ENCODE measurements at regions not wholly inside any gene's neighbourhood (a gene's known extent, or its start where the extent isn't known, plus 50 kb on each side); places are given as distances from the start of the nearest gene placed in this dataset.
"Not testable (repeated sequence)": the region's sequence is repeated elsewhere in the genome, so short reads cannot be mapped to it uniquely, and the experiment has no call there.

DNA sequence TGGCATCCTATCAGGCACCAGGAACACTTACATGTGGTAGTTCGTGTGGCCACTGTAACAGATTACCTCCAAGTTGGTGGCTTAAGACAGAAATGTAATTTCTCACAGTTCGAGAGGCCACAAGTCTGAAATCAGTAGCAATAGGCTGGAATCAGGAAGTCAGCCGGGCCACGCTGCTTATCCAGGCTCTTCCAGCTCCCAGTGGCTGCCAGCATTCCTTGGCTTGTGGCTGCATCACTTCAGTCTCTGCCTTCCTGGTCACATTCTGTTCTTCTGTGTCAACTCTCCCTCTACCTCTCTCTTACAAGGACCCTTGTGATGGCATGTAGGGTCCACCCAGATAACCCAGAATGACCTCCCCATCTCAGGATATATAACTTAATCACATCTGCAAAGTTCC lies 78.7 kb upstream of the MSX2 start:
- Histone ChIP-seq H3K79me2 (ENCODE audit: insufficient read depth, low read depth, low read length) (no peaks in the 10 kb centered on the region), H3K4me2 (ENCODE audit: low read length) (no peak overlapping the region), H4K20me1 (ENCODE audit: insufficient read depth, low read length) (no peaks in the 10 kb centered on the region), H3K9me3 (ENCODE audit: low read length) (no peaks in the 10 kb centered on the region), H3K4me3 (ENCODE audit: low read depth, low read length, poor library complexity, severe bottlenecking) (no peak overlapping the region), H3K27ac (ENCODE audit: low read depth, low read length, poor library complexity, severe bottlenecking) (no peak overlapping the region), H3K4me1 (ENCODE audit: insufficient read depth, low read length, poor library complexity, severe bottlenecking) (no peaks in the 10 kb centered on the region), H3K36me3 (ENCODE audit: insufficient read depth, low read length) (no peaks in the 10 kb centered on the region), H2AFZ (ENCODE audit: low read length) (no peak overlapping the region), H3K9me2 (ENCODE audit: insufficient read depth, low read length) (no peaks in the 10 kb centered on the region)
- DNase-seq (ENCODE audit: low spot score): no peak
- ChIA-PET CTCF (ENCODE audit: unreplicated experiment) (no interaction called here), POLR2A (interaction anchor here (1.0 kb wide), 1 partner anchor 108 kb away, joined by 3 read pairs; no protein-coding TSS in a partner anchor)
- BruUV-seq (replicated peaks): no TSS peak
- intact Hi-C loops (cut with micrococcal nuclease; ENCODE audit: unreplicated experiment): no loop called here
- TF ChIP-seq, protein P1, sequence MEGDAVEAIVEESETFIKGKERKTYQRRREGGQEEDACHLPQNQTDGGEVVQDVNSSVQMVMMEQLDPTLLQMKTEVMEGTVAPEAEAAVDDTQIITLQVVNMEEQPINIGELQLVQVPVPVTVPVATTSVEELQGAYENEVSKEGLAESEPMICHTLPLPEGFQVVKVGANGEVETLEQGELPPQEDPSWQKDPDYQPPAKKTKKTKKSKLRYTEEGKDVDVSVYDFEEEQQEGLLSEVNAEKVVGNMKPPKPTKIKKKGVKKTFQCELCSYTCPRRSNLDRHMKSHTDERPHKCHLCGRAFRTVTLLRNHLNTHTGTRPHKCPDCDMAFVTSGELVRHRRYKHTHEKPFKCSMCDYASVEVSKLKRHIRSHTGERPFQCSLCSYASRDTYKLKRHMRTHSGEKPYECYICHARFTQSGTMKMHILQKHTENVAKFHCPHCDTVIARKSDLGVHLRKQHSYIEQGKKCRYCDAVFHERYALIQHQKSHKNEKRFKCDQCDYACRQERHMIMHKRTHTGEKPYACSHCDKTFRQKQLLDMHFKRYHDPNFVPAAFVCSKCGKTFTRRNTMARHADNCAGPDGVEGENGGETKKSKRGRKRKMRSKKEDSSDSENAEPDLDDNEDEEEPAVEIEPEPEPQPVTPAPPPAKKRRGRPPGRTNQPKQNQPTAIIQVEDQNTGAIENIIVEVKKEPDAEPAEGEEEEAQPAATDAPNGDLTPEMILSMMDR (conservative IDR thresholded peaks at IDR 0.05; ENCODE audit: low read length): no peak
- TF ChIP-seq EZH2phosphoT487 (IDR thresholded peaks at IDR 0.05; ENCODE audit: borderline replicate concordance, low read depth, low read length): no peak

DNA sequence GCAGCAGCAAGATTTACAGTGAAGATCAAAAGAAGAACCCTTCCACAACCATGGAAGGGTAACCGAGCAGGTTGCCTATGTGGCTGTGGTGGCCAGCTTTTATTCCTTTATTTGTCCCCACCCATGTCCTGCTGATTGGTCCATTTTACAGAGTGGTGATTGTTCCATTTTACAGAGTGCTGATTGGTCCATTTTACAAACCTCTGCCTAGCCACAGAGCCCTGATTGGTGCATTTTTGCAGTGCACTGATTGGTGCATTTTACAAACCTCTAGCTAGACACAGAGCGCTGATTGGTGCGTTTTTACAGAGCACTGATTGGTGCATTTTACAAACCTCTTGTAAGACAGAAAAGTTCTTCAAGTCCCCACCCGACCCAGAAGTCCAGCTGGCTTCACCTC lies 75.8 kb upstream of the MSX2 start:
- intact Hi-C loops (cut with micrococcal nuclease; ENCODE audit: unreplicated experiment); H3K9me2 ChIP-seq (ENCODE audit: insufficient read depth, low read length); H3K4me3 ChIP-seq (ENCODE audit: low read depth, low read length, poor library complexity, severe bottlenecking); H2AFZ ChIP-seq (ENCODE audit: low read length); H3K79me2 ChIP-seq (ENCODE audit: insufficient read depth, low read depth, low read length); H3K4me1 ChIP-seq (ENCODE audit: insufficient read depth, low read length, poor library complexity, severe bottlenecking); CTCF ChIA-PET (ENCODE audit: unreplicated experiment); H3K27ac ChIP-seq (ENCODE audit: low read depth, low read length, poor library complexity, severe bottlenecking); H4K20me1 ChIP-seq (ENCODE audit: insufficient read depth, low read length); H3K36me3 ChIP-seq (ENCODE audit: insufficient read depth, low read length); H3K4me2 ChIP-seq (ENCODE audit: low read length); BruUV-seq (replicated peaks); H3K9me3 ChIP-seq (ENCODE audit: low read length); DNase-seq (ENCODE audit: low spot score); POLR2A ChIA-PET: not testable (repeated sequence)

DNA sequence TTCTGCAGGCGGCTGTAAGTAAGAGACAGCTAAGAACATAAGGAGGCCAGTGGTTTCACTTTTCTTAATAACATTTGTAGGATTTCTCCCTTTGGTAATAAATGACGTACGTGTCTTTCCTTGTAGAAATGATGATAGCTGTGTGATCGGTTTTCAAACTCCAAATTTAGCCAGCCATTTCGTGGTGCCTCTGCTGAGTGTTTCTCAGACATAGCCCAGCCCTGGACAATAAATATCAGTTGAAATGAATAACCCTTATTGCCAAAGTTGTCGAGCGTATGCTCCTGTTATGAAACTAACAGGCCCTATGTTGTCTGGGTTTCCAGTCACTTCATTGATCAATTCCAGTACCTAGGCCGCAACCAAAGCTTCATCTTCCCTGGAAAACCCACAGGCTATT lies 75.0 kb upstream of the MSX2 start:
- Histone ChIP-seq H3K27ac (ENCODE audit: low read depth, low read length, poor library complexity, severe bottlenecking) (no peak overlapping the region), H3K36me3 (ENCODE audit: insufficient read depth, low read length) (no peaks in the 10 kb centered on the region), H2AFZ (ENCODE audit: low read length) (no peak overlapping the region), H3K9me3 (ENCODE audit: low read length) (no peaks in the 10 kb centered on the region), H3K4me2 (ENCODE audit: low read length) (no peak overlapping the region), H4K20me1 (ENCODE audit: insufficient read depth, low read length) (no peaks in the 10 kb centered on the region), H3K79me2 (ENCODE audit: insufficient read depth, low read depth, low read length) (no peaks in the 10 kb centered on the region), H3K4me3 (ENCODE audit: low read depth, low read length, poor library complexity, severe bottlenecking) (no peak overlapping the region), H3K4me1 (ENCODE audit: insufficient read depth, low read length, poor library complexity, severe bottlenecking) (no peaks in the 10 kb centered on the region), H3K9me2 (ENCODE audit: insufficient read depth, low read length) (no peaks in the 10 kb centered on the region)
- intact Hi-C loops (cut with micrococcal nuclease; ENCODE audit: unreplicated experiment): no loop called here
- ChIA-PET POLR2A (no interaction called here), CTCF (ENCODE audit: unreplicated experiment) (no interaction called here)
- no TSS peak for BruUV-seq (replicated peaks)
- no peak for DNase-seq (ENCODE audit: low spot score)
- TF ChIP-seq EZH2phosphoT487 (IDR thresholded peaks at IDR 0.05; ENCODE audit: borderline replicate concordance, low read depth, low read length): no peak
- TF ChIP-seq, protein P1 (conservative IDR thresholded peaks at IDR 0.05; ENCODE audit: low read length): no peak

Measured in OCI-LY7 (cell line).